ENCODE measurements at regions not wholly inside any gene's neighbourhood (a gene's known extent, or its start where the extent isn't known, plus 50 kb on each side); places are given as distances from the start of the nearest gene placed in this dataset.

- TF ChIP-seq ZNF316 (IDR thresholded peaks at IDR 0.05) (no peak), CTCF (IDR thresholded peaks at IDR 0.05 in 2 of 3, conservative IDR thresholded peaks at IDR 0.05 in 1 of 3; ENCODE audit: insufficient read depth in 2 of 3, low read depth in 1 of 3, low read length in 3 of 3) (no peak), GABPA (tag; conservative IDR thresholded peaks at IDR 0.05; ENCODE audit: low read depth) (no peak), ZNF398 (CRISPR knock-in tag; IDR thresholded peaks at IDR 0.05) (no peak), USF2 (CRISPR knock-in tag; IDR thresholded peaks at IDR 0.05) (no peak)
Observed at GRCh38 chr3:24911076-24911475, 416.4 kb upstream of the THRB start.

Measured in K562 (cell line).